Progenitor cell of endocrine pancreas (in vitro differentiated cells): ENCODE measurements at regions not wholly inside any gene's neighbourhood (a gene's known extent, or its start where the extent isn't known, plus 50 kb on each side); places are given as distances from the start of the nearest gene placed in this dataset.

Experiments used
- DNase-seq: peaks from one replicate; pipeline ENCODE4 v3.0.0; 2021; ENCODE audit warnings: low spot score; ENCODE audit not compliant: unreplicated experiment
- H3K27ac Mint-ChIP-seq: 2 replicates; pipeline ENCODE4 v1.8.0; 2021; ENCODE audit warnings: mild to moderate bottlenecking, moderate library complexity, mixed read lengths
- H3K27me3 Mint-ChIP-seq: 2 replicates; pipeline ENCODE4 v1.8.0; 2021; ENCODE audit warnings: mixed read lengths
- H3K36me3 Mint-ChIP-seq: 2 replicates; pipeline ENCODE4 v1.8.0; 2022; ENCODE audit warnings: mixed read lengths; ENCODE audit not compliant: insufficient read depth
- H3K4me1 Mint-ChIP-seq: 2 replicates; pipeline ENCODE4 v1.8.0; 2021; ENCODE audit warnings: low read depth, mixed read lengths
- H3K4me3 Mint-ChIP-seq: 2 replicates; pipeline ENCODE4 v1.8.0; 2021; ENCODE audit warnings: low read depth, mild to moderate bottlenecking, moderate library complexity, mixed read lengths
- H3K9me3 Mint-ChIP-seq: 2 replicates; pipeline ENCODE4 v1.8.0; 2021; ENCODE audit warnings: low read depth, mixed read lengths
- CTCF ChIP-seq: fragments of 200-600 bp; sonication (generic); IDR thresholded peaks from one replicate; pipeline ENCODE4 v1.5.0; 2021; ENCODE audit warnings: antibody characterized with exemption, mild to moderate bottlenecking; ENCODE audit not compliant: unreplicated experiment

GRCh38 chr6:92770540-92770939 is 648.8 kb downstream of the EPHA7 start:
- Mint-ChIP-seq H3K4me1 (no peaks in the 10 kb centered on the region), H3K36me3 (no peaks in the 10 kb centered on the region), H3K4me3 (no peak overlapping the region), H3K27ac (no peak overlapping the region), H3K27me3 (no peaks in the 10 kb centered on the region), H3K9me3 (no peaks in the 10 kb centered on the region)
- no peak for DNase-seq
- TF ChIP-seq CTCF, result no peak

GRCh38 chr6:92767101-92767500 is 652.3 kb downstream of the EPHA7 start:
- Mint-ChIP-seq H3K27ac (no peak overlapping the region), H3K36me3 (no peaks in the 10 kb centered on the region), H3K27me3 (no peaks in the 10 kb centered on the region), H3K4me1 (no peaks in the 10 kb centered on the region), H3K4me3 (no peak overlapping the region), H3K9me3 (no peaks in the 10 kb centered on the region)
- DNase-seq, result no peak
- no peak for TF ChIP-seq CTCF

GRCh38 chr6:92763680-92764079 is 655.7 kb downstream of the EPHA7 start:
- Mint-ChIP-seq H3K4me1 (no peaks in the 10 kb centered on the region), H3K9me3 (no peaks in the 10 kb centered on the region), H3K27ac (no peak overlapping the region), H3K27me3 (no peaks in the 10 kb centered on the region), H3K4me3 (no peak overlapping the region), H3K36me3 (no peaks in the 10 kb centered on the region)
- TF ChIP-seq CTCF, result no peak
- DNase-seq, result no peak

DNA sequence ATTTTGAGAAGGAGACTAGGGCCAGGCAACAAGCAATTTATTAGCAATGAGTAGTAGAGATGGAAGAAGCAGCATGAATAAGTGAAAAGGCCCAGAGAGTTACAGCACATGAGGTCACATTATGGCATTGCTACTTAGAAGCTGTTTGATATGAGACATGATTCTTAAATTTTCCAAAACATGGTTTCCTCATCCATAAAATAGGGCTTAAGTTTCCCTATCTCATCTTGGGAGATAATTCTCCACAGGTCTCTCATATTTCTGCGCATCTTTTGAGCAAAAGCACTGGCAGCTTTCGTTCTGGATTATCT is 656.1 kb downstream of the EPHA7 start:
- Mint-ChIP-seq H3K27ac (no peak overlapping the region), H3K27me3 (no peaks in the 10 kb centered on the region), H3K36me3 (no peaks in the 10 kb centered on the region), H3K4me1 (no peaks in the 10 kb centered on the region), H3K9me3 (no peaks in the 10 kb centered on the region), H3K4me3 (no peak overlapping the region)
- DNase-seq, result no peak
- TF ChIP-seq CTCF, result no peak

DNA sequence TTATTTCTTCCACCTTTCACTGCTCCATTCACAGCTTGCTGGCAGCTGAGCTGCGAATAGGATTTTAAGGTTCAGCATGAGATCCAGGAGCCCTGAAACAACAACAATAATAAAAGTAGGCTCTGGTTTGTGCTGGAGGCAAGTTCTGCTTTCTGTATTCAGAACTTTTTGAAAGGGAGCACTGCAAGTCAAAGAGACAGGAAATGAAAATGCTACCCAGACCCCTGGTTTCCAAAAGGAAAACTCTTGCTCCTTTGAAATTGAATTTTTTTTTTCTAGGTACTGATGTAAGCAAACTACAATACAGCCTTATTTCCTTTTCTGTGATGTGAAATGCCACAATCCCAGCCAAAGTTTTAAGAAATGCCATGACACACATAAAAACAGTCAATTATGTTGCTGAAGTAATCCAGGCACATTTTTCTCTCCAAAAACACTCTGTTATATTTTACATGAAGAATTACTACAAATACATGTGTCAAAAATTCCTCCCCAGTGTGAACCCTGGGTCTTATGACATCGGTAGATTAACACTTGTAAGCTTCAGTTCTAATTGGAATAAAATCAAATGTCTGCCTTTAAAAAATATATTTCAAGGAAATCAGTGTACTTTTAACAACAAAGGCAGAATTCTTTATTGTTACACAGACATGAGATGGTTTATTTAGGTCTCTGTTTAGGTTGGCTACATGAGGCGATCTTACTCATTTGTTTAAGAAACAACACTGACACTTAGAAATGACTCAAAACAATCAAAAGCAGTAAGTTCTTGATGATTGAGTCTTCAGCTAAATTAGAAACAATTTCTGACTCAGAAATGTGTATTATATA is 656.7 kb downstream of the EPHA7 start:
- H3K27ac Mint-ChIP-seq, result no peak overlapping the region
- DNase-seq, result no peak

More for the DNA sequence above, 656.7 kb downstream of the EPHA7 start:
- no peak for TF ChIP-seq CTCF
- no peaks in the 10 kb centered on the region for H3K4me1 Mint-ChIP-seq
- H3K27me3 Mint-ChIP-seq, result no peaks in the 10 kb centered on the region
- H3K9me3 Mint-ChIP-seq, result no peaks in the 10 kb centered on the region
- H3K4me3 Mint-ChIP-seq, result no peak overlapping the region
- H3K36me3 Mint-ChIP-seq, result no peaks in the 10 kb centered on the region
